Testis (tissue), 2 donors: ENCODE measurements at regions not wholly inside any gene's neighbourhood (a gene's known extent, or its start where the extent isn't known, plus 50 kb on each side); places are given as distances from the start of the nearest gene placed in this dataset.
"Not testable (repeated sequence)": the region's sequence is repeated elsewhere in the genome, so short reads cannot be mapped to it uniquely, and the experiment has no call there.

Experiments
- DNase-seq: peaks from one replicate; pipeline ENCODE4 v3.0.0-alpha.2; 2019
- H3K27ac ChIP-seq, 2 donors: fragments of 200-600 bp; sonication (generic); one replicate each; pipeline ENCODE4 v1.5.1; 2019
- H3K27me3 ChIP-seq: fragments of 200-600 bp; sonication (generic); one replicate; pipeline ENCODE4 v1.5.1; 2019
- H3K36me3 ChIP-seq: fragments of 200-600 bp; sonication (generic); one replicate; pipeline ENCODE4 v1.5.1; 2017; ENCODE audit warnings: low read depth; ENCODE audit errors: missing control alignments
- H3K4me1 ChIP-seq: fragments of 200-600 bp; sonication (generic); one replicate; pipeline ENCODE4 v1.5.1; 2019
- H3K4me3 ChIP-seq, 2 donors: fragments of 200-600 bp; sonication (generic); one replicate each; pipeline ENCODE4 v1.5.1; 2017 to 2019
- H3K9me3 ChIP-seq: fragments of 200-600 bp; sonication (generic); one replicate; pipeline ENCODE4 v1.5.1; 2017
- CTCF ChIP-seq, 3 experiments: fragments of 450-650 bp in 2 of 3; fragments of 200-600 bp in 1 of 3; sonication (generic) in 1 of 3; IDR thresholded peaks; one replicate each; pipeline ENCODE4 v1.5.1; 2016 to 2019; ENCODE audit warnings: antibody characterized with exemption in 3 of 3, mild to moderate bottlenecking in 2 of 3, moderate library complexity in 1 of 3
- POLR2A ChIP-seq: fragments of 450-650 bp; IDR thresholded peaks from one replicate; pipeline ENCODE4 v1.6.1; 2017; ENCODE audit warnings: antibody characterized with exemption, mild to moderate bottlenecking, moderate library complexity
- WGBS, 2 donors: methylation state at CpG; one replicate each; pipeline ENCODE4 v1.1.5; 2018; 5-methylcytosine and 5-hydroxymethylcytosine counted together
- intact Hi-C: fragments of 100-400 bp; cut with DNase I; formaldehyde crosslinking; loops from one replicate; pipeline ENCODE4 v1.15.1; 2023; ENCODE audit warnings: low total_unique reads

- WGBS, 2 donors, result 71 to 100% methylated on average over 5 to 11 of the region's 11 CpGs
- Histone ChIP-seq H3K27me3 (no peaks in the 10 kb centered on the region), H3K4me1 (no peaks in the 10 kb centered on the region), H3K4me3 (no peak overlapping the region), H3K36me3 (no peaks in the 10 kb centered on the region), H3K9me3 (no peaks in the 10 kb centered on the region), H3K27ac (no peak overlapping the region)
- peak; percentile 35 for DNase-seq
- TF ChIP-seq POLR2A, result no peak
- peak in 1 of 3 experiments; percentile 13 for TF ChIP-seq CTCF (IDR thresholded peaks at IDR 0.05)
- intact Hi-C loops, result no loop called here
Observed at GRCh38 chr15:77871852-77872371, 205.6 kb downstream of the TBC1D2B start.

GRCh38 chr15:77870195-77871065, 207.1 kb downstream of the TBC1D2B start:
- Histone ChIP-seq H3K36me3 (no peaks in the 10 kb centered on the region), H3K9me3 (no peaks in the 10 kb centered on the region), H3K27ac (no peak overlapping the region), H3K4me3 (no peak overlapping the region), H3K4me1 (no peaks in the 10 kb centered on the region), H3K27me3 (no peaks in the 10 kb centered on the region)
- 33 to 52% methylated on average over 9 to 21 of the region's 21 CpGs for WGBS, 2 donors
- peak; percentile 61 to 92 (median 90) for TF ChIP-seq CTCF (IDR thresholded peaks at IDR 0.05)
- TF ChIP-seq POLR2A, result no peak
- peak; percentile 78 for DNase-seq
- intact Hi-C loops, result no loop called here

- TF ChIP-seq POLR2A (no peak), CTCF (IDR thresholded peaks at IDR 0.05) (no peak)
- Histone ChIP-seq H3K9me3 (no peaks in the 10 kb centered on the region), H3K4me3 (no peak overlapping the region), H3K36me3 (no peaks in the 10 kb centered on the region), H3K27me3 (no peaks in the 10 kb centered on the region), H3K27ac (no peak overlapping the region), H3K4me1 (no peaks in the 10 kb centered on the region)
- intact Hi-C loops, result no loop called here
- 89 to 92% methylated on average over 2 to 17 of the region's 17 CpGs for WGBS, 2 donors
- no peak for DNase-seq
Observed at GRCh38 chr15:77869021-77869895, 208.3 kb downstream of the TBC1D2B start.

GRCh38 chr15:77868048-77868629, 209.4 kb downstream of the TBC1D2B start:
- H3K36me3 ChIP-seq, H3K27ac ChIP-seq, H3K27me3 ChIP-seq, H3K9me3 ChIP-seq, H3K4me3 ChIP-seq, intact Hi-C loops, H3K4me1 ChIP-seq, DNase-seq: not testable (repeated sequence)
- 89 to 94% methylated on average over 6 to 8 of the region's 8 CpGs for WGBS, 2 donors
